Body of pancreas (tissue), 4 donors: ENCODE measurements at regions not wholly inside any gene's neighbourhood (a gene's known extent, or its start where the extent isn't known, plus 50 kb on each side); places are given as distances from the start of the nearest gene placed in this dataset.

Source experiments
- POLR2A ChIP-seq, 3 donors: fragments of 450-650 bp; IDR thresholded peaks; one replicate each; pipeline ENCODE4 v1.6.1; 2016; ENCODE audit warnings: antibody characterized with exemption in 3 of 3, mild to moderate bottlenecking in 2 of 3
- TF ChIP-seq, protein P1 (sequence below), 7 experiments: fragments of 450-650 bp in 4 of 7; fragments of 200-600 bp in 3 of 7; sonication (generic) in 3 of 7; IDR thresholded peaks; one replicate each; pipeline ENCODE4 v1.5.1; 2016 to 2019; ENCODE audit warnings: antibody characterized with exemption in 7 of 7

DNA sequence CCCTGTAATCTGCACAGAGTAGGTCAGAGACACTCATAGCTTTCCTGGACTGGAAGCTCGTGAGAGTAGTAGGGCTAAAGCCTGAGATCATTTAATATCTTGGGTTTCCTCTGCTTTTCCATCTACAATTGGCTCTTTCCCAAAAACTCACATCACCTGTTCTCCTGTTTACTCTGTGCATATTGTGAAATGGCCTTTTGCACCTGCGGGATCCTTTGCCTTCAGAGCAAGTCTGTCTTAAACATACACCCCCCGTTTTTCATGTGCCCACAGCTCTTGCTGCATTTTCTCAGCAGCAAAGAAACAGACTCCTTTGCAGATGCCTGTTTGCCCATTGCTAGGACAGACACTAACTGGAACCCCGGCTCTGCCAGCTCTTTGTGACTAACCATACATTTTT is 608.3 kb upstream of the PCDH10 start:
- TF ChIP-seq, protein P1, sequence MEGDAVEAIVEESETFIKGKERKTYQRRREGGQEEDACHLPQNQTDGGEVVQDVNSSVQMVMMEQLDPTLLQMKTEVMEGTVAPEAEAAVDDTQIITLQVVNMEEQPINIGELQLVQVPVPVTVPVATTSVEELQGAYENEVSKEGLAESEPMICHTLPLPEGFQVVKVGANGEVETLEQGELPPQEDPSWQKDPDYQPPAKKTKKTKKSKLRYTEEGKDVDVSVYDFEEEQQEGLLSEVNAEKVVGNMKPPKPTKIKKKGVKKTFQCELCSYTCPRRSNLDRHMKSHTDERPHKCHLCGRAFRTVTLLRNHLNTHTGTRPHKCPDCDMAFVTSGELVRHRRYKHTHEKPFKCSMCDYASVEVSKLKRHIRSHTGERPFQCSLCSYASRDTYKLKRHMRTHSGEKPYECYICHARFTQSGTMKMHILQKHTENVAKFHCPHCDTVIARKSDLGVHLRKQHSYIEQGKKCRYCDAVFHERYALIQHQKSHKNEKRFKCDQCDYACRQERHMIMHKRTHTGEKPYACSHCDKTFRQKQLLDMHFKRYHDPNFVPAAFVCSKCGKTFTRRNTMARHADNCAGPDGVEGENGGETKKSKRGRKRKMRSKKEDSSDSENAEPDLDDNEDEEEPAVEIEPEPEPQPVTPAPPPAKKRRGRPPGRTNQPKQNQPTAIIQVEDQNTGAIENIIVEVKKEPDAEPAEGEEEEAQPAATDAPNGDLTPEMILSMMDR (IDR thresholded peaks at IDR 0.05) = no peak
- no peak for TF ChIP-seq POLR2A (IDR thresholded peaks at IDR 0.05)
